OCI-LY3 (cell line): ENCODE measurements at regions not wholly inside any gene's neighbourhood (a gene's known extent, or its start where the extent isn't known, plus 50 kb on each side); places are given as distances from the start of the nearest gene placed in this dataset.

Experiments
- EZH2phosphoT487 ChIP-seq: fragments of 200-600 bp; shearing (Covaris generic); IDR thresholded peaks from 2 replicates; pipeline ENCODE4 v1.6.1; 2018; ENCODE audit warnings: antibody characterized with exemption, mixed run types, low read depth
- TF ChIP-seq, protein P1 (sequence below): fragments of 200-600, 300-600 bp; sonication (generic); IDR thresholded peaks from 2 replicates; pipeline ENCODE4 v1.5.1; 2014; ENCODE audit warnings: antibody characterized with exemption, low read length, low read depth

DNA sequence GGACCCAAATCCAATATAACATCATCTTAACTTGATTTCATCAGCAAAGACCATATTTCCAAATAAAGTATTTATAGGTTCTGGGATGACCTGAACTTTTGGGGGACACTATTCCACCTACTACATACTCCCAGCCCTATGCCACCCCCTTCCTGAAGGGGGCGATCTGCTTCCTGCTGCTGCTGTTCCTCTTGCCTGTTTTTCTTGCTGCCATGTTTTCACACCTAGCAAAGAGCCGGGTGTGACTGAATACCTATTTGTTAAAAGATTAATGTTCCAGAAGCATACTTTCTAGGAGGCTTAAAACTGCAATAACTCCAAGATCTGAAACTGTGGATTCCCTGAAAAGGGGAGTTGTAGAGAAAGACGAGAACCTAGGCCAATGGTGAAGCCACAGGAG is 89.7 kb downstream of the ICOS start:
- TF ChIP-seq, protein P1, sequence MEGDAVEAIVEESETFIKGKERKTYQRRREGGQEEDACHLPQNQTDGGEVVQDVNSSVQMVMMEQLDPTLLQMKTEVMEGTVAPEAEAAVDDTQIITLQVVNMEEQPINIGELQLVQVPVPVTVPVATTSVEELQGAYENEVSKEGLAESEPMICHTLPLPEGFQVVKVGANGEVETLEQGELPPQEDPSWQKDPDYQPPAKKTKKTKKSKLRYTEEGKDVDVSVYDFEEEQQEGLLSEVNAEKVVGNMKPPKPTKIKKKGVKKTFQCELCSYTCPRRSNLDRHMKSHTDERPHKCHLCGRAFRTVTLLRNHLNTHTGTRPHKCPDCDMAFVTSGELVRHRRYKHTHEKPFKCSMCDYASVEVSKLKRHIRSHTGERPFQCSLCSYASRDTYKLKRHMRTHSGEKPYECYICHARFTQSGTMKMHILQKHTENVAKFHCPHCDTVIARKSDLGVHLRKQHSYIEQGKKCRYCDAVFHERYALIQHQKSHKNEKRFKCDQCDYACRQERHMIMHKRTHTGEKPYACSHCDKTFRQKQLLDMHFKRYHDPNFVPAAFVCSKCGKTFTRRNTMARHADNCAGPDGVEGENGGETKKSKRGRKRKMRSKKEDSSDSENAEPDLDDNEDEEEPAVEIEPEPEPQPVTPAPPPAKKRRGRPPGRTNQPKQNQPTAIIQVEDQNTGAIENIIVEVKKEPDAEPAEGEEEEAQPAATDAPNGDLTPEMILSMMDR: peak; percentile 69
- TF ChIP-seq EZH2phosphoT487: no peak
